Bronchial epithelial cell (primary cell): ENCODE measurements at regions not wholly inside any gene's neighbourhood (a gene's known extent, or its start where the extent isn't known, plus 50 kb on each side); places are given as distances from the start of the nearest gene placed in this dataset.

ENCODE experiments used
- DNase-seq: peaks from one replicate; pipeline ENCODE4 v3.0.0-alpha.2; 2010; ENCODE audit warnings: low read depth
- FAIRE-seq: peaks from 2 replicates; lab custom pipeline; 2011; peaks lifted over from hg19 to GRCh38; lab: Jason Lieb, UNC
- H3K27me3 ChIP-seq: 2 replicates; pipeline ENCODE4 v1.5.1; 2011; ENCODE audit warnings: low read length; ENCODE audit not compliant: control insufficient read depth, insufficient read depth
- H3K36me3 ChIP-seq: 2 replicates; pipeline ENCODE4 v1.5.1; 2011; ENCODE audit warnings: low read length; ENCODE audit not compliant: control insufficient read depth, insufficient read depth
- H3K4me3 ChIP-seq: 2 replicates; pipeline ENCODE4 v1.5.1; 2011; ENCODE audit warnings: mild to moderate bottlenecking, low read depth, low read length, control low read depth
- CTCF ChIP-seq: IDR thresholded peaks from 2 replicates; pipeline ENCODE4 v1.5.1; 2011; ENCODE audit warnings: mild to moderate bottlenecking, moderate library complexity, low read length, control low read depth, inconsistent platforms; ENCODE audit not compliant: insufficient read depth, severe bottlenecking

GRCh38 chr5:10069637-10070313, 179.9 kb downstream of the ATPSCKMT start:
- no peak for FAIRE-seq
- H3K4me3 ChIP-seq = no peak overlapping the region

GRCh38 chr5:10065428-10066000, 184.2 kb downstream of the ATPSCKMT start:
- FAIRE-seq (no peak), DNase-seq (no peak)
- no peak for TF ChIP-seq CTCF

More at GRCh38 chr5:10069637-10070313, 179.9 kb downstream of the ATPSCKMT start:
- Histone ChIP-seq H3K36me3 (no peaks in the 10 kb centered on the region), H3K27me3 (no peaks in the 10 kb centered on the region)
- DNase-seq = no peak
- TF ChIP-seq CTCF = no peak

GRCh38 chr5:10064546-10065195, 185.0 kb downstream of the ATPSCKMT start:
- H3K4me3 ChIP-seq = no peak overlapping the region
- no peak for DNase-seq

More at GRCh38 chr5:10065428-10066000, 184.2 kb downstream of the ATPSCKMT start:
- no peak overlapping the region for H3K4me3 ChIP-seq
- no peaks in the 10 kb centered on the region for H3K36me3 ChIP-seq
- no peaks in the 10 kb centered on the region for H3K27me3 ChIP-seq

GRCh38 chr5:10063997-10064396, 185.7 kb downstream of the ATPSCKMT start:
- H3K36me3 ChIP-seq = no peaks in the 10 kb centered on the region
- DNase-seq (no peak), FAIRE-seq (no peak)
- no peak overlapping the region for H3K4me3 ChIP-seq
- no peaks in the 10 kb centered on the region for H3K27me3 ChIP-seq
- no peak for TF ChIP-seq CTCF

More at GRCh38 chr5:10064546-10065195, 185.0 kb downstream of the ATPSCKMT start:
- TF ChIP-seq CTCF = no peak
- no peaks in the 10 kb centered on the region for H3K27me3 ChIP-seq
- no peaks in the 10 kb centered on the region for H3K36me3 ChIP-seq
- no peak for FAIRE-seq

GRCh38 chr5:10059980-10060379, 189.7 kb downstream of the ATPSCKMT start:
- no peak for DNase-seq
- TF ChIP-seq CTCF = no peak
- no peaks in the 10 kb centered on the region for H3K36me3 ChIP-seq
- FAIRE-seq = no peak
- no peaks in the 10 kb centered on the region for H3K27me3 ChIP-seq
- H3K4me3 ChIP-seq = no peak overlapping the region
